A673 (cell line): ENCODE measurements at regions not wholly inside any gene's neighbourhood (a gene's known extent, or its start where the extent isn't known, plus 50 kb on each side); places are given as distances from the start of the nearest gene placed in this dataset.
"Not testable (repeated sequence)": the region's sequence is repeated elsewhere in the genome, so short reads cannot be mapped to it uniquely, and the experiment has no call there.

Experiments
- BruUV-seq: library from RNA; stranded (reverse); fragments of 400-500 nt; replicated peaks from 2 replicates; lab custom pipeline; 2021; lab: Mats Ljungman, UMichigan
- CTCF ChIA-PET: fragments of 300-600 bp; sonication (Branson Sonifier 250); formaldehyde crosslinking; loops from one replicate; lab custom pipeline; 2022; ENCODE audit warnings: antibody characterized with exemption; lab: Charles Lee
- POLR2A ChIA-PET: fragments of 300-600 bp; sonication (Branson Sonifier 250); formaldehyde crosslinking; loops from one replicate; lab custom pipeline; 2022; ENCODE audit warnings: antibody characterized with exemption; ENCODE audit not compliant: low non-redundant PET; lab: Charles Lee
- DNase-seq: peaks from one replicate; pipeline ENCODE4 v3.0.0-alpha.2; 2015; ENCODE audit warnings: low spot score
- H3K27ac ChIP-seq: fragments of 200-600 bp; sonication (generic); 2 replicates; pipeline ENCODE4 v1.5.1; 2016; ENCODE audit warnings: mixed run types, low read depth, mild to moderate bottlenecking, mixed read lengths, antibody characterized with exemption, low read length; ENCODE audit not compliant: poor library complexity, severe bottlenecking
- H3K27me3 ChIP-seq: fragments of 200-600 bp; sonication (generic); replicated peaks from 2 replicates; pipeline ENCODE4 v1.6.1; 2017; ENCODE audit warnings: mixed run types, low read depth, mild to moderate bottlenecking, mixed read lengths, antibody characterized with exemption, low read length; ENCODE audit not compliant: insufficient read depth, poor library complexity
- H3K36me3 ChIP-seq: fragments of 200-600 bp; sonication (generic); 2 replicates; pipeline ENCODE4 v1.6.1; 2016; ENCODE audit warnings: mixed run types, mild to moderate bottlenecking, mixed read lengths, antibody characterized with exemption, low read length; ENCODE audit not compliant: insufficient read depth, poor library complexity, severe bottlenecking
- H3K4me1 ChIP-seq: fragments of 200-600 bp; sonication (generic); 2 replicates; pipeline ENCODE4 v1.6.1; 2017; ENCODE audit warnings: mixed run types, mild to moderate bottlenecking, mixed read lengths, antibody characterized with exemption, low read length; ENCODE audit not compliant: insufficient read depth, poor library complexity, severe bottlenecking
- H3K4me3 ChIP-seq: fragments of 200-600 bp; sonication (generic); 2 replicates; pipeline ENCODE4 v1.5.1; 2016; ENCODE audit warnings: low read depth, mixed run types, mild to moderate bottlenecking, mixed read lengths, low read length; ENCODE audit not compliant: poor library complexity, severe bottlenecking
- H3K9me3 ChIP-seq: fragments of 200-600 bp; sonication (generic); 2 replicates; pipeline ENCODE4 v1.6.1; 2016; ENCODE audit warnings: mixed run types, low read depth, mild to moderate bottlenecking, mixed read lengths, antibody characterized with exemption, low read length; ENCODE audit not compliant: poor library complexity, severe bottlenecking
- CTCF ChIP-seq: fragments of 300-800, 200-600 bp; sonication (generic); conservative IDR thresholded peaks from 2 replicates; pipeline ENCODE4 v1.5.1; 2017; ENCODE audit warnings: low read depth, mild to moderate bottlenecking, antibody characterized with exemption, low read length, moderate library complexity, mixed read lengths
- EZH2 ChIP-seq: fragments of 200-600 bp; sonication (generic); IDR thresholded peaks from 2 replicates; pipeline ENCODE4 v1.6.1; 2017; ENCODE audit warnings: borderline replicate concordance, low read depth, mild to moderate bottlenecking, mixed read lengths, antibody characterized with exemption, low read length; ENCODE audit not compliant: poor library complexity, severe bottlenecking
- intact Hi-C: fragments of 100-400 bp; cut with micrococcal nuclease; formaldehyde crosslinking; loops from one replicate; pipeline ENCODE4 v1.10.0; 2022; ENCODE audit not compliant: unreplicated experiment

- peaks cover 9% of the 10 kb centered on the region for H3K9me3 ChIP-seq
- CTCF ChIA-PET: no interaction called here
- POLR2A ChIA-PET: interaction anchor here (0.7 kb wide), 1 partner anchor 48 kb away, joined by 9 read pairs; no protein-coding TSS in a partner anchor
- no TSS peak for BruUV-seq
- no peaks in the 10 kb centered on the region for H3K36me3 ChIP-seq
- TF ChIP-seq CTCF: no peak
- TF ChIP-seq EZH2: no peak
- intact Hi-C loops: no loop called here
- H3K27me3 ChIP-seq: no peaks in the 10 kb centered on the region
- H3K4me3 ChIP-seq: no peak overlapping the region
- H3K4me1 ChIP-seq: no peaks in the 10 kb centered on the region
- no peak for DNase-seq
- H3K27ac ChIP-seq: no peak overlapping the region
Measured at GRCh38 chr6:156676721-156677120, 100.5 kb upstream of the ARID1B start.

- POLR2A ChIA-PET: no interaction called here
- no peak overlapping the region for H3K4me3 ChIP-seq
- no peaks in the 10 kb centered on the region for H3K4me1 ChIP-seq
- CTCF ChIA-PET: no interaction called here
- TF ChIP-seq CTCF (no peak), EZH2 (no peak)
- H3K9me3 ChIP-seq: peaks cover 9% of the 10 kb centered on the region
- H3K36me3 ChIP-seq: no peaks in the 10 kb centered on the region
- no TSS peak for BruUV-seq
- no peak for DNase-seq
- H3K27me3 ChIP-seq: no peaks in the 10 kb centered on the region
- no peak overlapping the region for H3K27ac ChIP-seq
- intact Hi-C loops: no loop called here
Measured at GRCh38 chr6:156674197-156674596, 103.0 kb upstream of the ARID1B start.

- H3K36me3 ChIP-seq, H3K27me3 ChIP-seq, H3K4me1 ChIP-seq, intact Hi-C loops, POLR2A ChIA-PET, H3K9me3 ChIP-seq, BruUV-seq, H3K27ac ChIP-seq, DNase-seq, CTCF ChIA-PET, H3K4me3 ChIP-seq: not testable (repeated sequence)
Measured at GRCh38 chr6:156670097-156670496, 107.1 kb upstream of the ARID1B start.

GRCh38 chr6:156662025-156662445 is 115.1 kb upstream of the ARID1B start:
- intact Hi-C loops: no loop called here
- TF ChIP-seq EZH2 (no peak), CTCF (peak; percentile 32)
- H3K27me3 ChIP-seq: no peaks in the 10 kb centered on the region
- POLR2A ChIA-PET: no interaction called here
- H3K4me3 ChIP-seq: no peak overlapping the region
- no peaks in the 10 kb centered on the region for H3K4me1 ChIP-seq
- no peaks in the 10 kb centered on the region for H3K36me3 ChIP-seq
- BruUV-seq: no TSS peak
- CTCF ChIA-PET: no interaction called here
- H3K27ac ChIP-seq: no peak overlapping the region
- DNase-seq: no peak
- H3K9me3 ChIP-seq: no peaks in the 10 kb centered on the region
